SK-N-SH treated with all-trans-retinoic acid at 6 μM for 48 hours (cell line): ENCODE measurements at regions not wholly inside any gene's neighbourhood (a gene's known extent, or its start where the extent isn't known, plus 50 kb on each side); places are given as distances from the start of the nearest gene placed in this dataset.

Source experiments
- BACH2 ChIP-seq: fragments of 250-450 bp; sonication (Bioruptor Pico); IDR thresholded peaks from 2 replicates; pipeline ENCODE4 v1.9.0; 2021; ENCODE audit warnings: mild to moderate bottlenecking, borderline replicate concordance
- CSDC2 ChIP-seq: fragments of 250-450 bp; sonication (Bioruptor Pico); IDR thresholded peaks from 2 replicates; pipeline ENCODE4 v1.5.0; 2020; ENCODE audit warnings: mild to moderate bottlenecking, moderate library complexity
- ESRRG ChIP-seq: fragments of 250-450 bp; sonication (Bioruptor Pico); IDR thresholded peaks from 2 replicates; pipeline ENCODE4 v1.6.1; 2021; ENCODE audit warnings: mild to moderate bottlenecking
- RARB ChIP-seq: fragments of 250-450 bp; sonication (Bioruptor Pico); IDR thresholded peaks from 2 replicates; pipeline ENCODE4 v1.8.0; 2021; ENCODE audit warnings: mild to moderate bottlenecking, moderate library complexity
- SNAI2 ChIP-seq: fragments of 250-450 bp; sonication (Bioruptor Pico); IDR thresholded peaks from 2 replicates; pipeline ENCODE4 v1.5.0; 2020; ENCODE audit warnings: mild to moderate bottlenecking, moderate library complexity
- ZC3H10 ChIP-seq: fragments of 250-450 bp; sonication (Bioruptor Pico); IDR thresholded peaks from 2 replicates; pipeline ENCODE4 v1.5.1; 2021; ENCODE audit warnings: mild to moderate bottlenecking, moderate library complexity
- ZFP3 ChIP-seq: fragments of 250-450 bp; sonication (Bioruptor Pico); IDR thresholded peaks from 2 replicates; pipeline ENCODE4 v1.5.0; 2020; ENCODE audit warnings: mild to moderate bottlenecking, moderate library complexity
- ZNF8 ChIP-seq: fragments of 450-650 bp; formaldehyde crosslinking; IDR thresholded peaks from 2 replicates; pipeline ENCODE4 v1.5.0; 2020; ENCODE audit warnings: mild to moderate bottlenecking, moderate library complexity
- TF ChIP-seq, protein P1 (sequence below): fragments of 250-450 bp; sonication (Bioruptor Pico); IDR thresholded peaks from 2 replicates; pipeline ENCODE4 v1.5.1; 2020; ENCODE audit warnings: low read depth, mild to moderate bottlenecking, moderate library complexity
- TF ChIP-seq, protein P2 (sequence below): fragments of 250-450 bp; sonication (Bioruptor Pico); IDR thresholded peaks from 2 replicates; pipeline ENCODE4 v1.5.0; 2020; ENCODE audit warnings: mild to moderate bottlenecking, moderate library complexity
- TF ChIP-seq, protein P3 (sequence below): fragments of 250-450 bp; sonication (Bioruptor Pico); IDR thresholded peaks from 2 replicates; pipeline ENCODE4 v1.5.1; 2021; ENCODE audit warnings: mild to moderate bottlenecking, moderate library complexity

DNA sequence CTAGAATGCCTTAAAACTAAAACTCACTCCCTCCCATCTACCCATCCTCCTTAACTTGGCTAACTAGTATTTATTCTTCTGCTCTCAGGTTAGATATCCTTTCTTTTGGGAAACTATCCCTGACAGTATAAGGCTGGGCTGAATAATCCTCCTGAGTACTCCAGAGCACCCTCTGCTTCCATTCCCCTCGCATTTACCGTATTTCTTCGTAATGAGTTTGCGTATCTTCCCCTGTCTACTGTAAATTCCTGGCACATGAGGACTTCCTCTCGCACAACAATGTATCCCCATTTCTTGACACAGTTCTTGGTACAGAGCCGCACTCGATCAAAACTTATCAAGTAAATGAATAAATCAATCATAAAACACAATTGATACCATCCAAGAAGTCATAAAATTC lies 82.9 kb upstream of the AKAP13 start:
- TF ChIP-seq CSDC2 (no peak), ZFP3 (CRISPR knock-in tag) (no peak), SNAI2 (CRISPR knock-in tag) (no peak), RARB (no peak), ESRRG (CRISPR knock-in tag) (no peak), ZC3H10 (CRISPR knock-in tag) (no peak), ZNF8 (CRISPR knock-in tag) (no peak), BACH2 (CRISPR knock-in tag) (no peak)
- TF ChIP-seq, protein P1, sequence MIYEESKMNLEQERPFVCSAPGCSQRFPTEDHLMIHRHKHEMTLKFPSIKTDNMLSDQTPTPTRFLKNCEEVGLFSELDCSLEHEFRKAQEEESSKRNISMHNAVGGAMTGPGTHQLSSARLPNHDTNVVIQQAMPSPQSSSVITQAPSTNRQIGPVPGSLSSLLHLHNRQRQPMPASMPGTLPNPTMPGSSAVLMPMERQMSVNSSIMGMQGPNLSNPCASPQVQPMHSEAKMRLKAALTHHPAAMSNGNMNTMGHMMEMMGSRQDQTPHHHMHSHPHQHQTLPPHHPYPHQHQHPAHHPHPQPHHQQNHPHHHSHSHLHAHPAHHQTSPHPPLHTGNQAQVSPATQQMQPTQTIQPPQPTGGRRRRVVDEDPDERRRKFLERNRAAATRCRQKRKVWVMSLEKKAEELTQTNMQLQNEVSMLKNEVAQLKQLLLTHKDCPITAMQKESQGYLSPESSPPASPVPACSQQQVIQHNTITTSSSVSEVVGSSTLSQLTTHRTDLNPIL (CRISPR knock-in tag) = no peak
- TF ChIP-seq, protein P2, sequence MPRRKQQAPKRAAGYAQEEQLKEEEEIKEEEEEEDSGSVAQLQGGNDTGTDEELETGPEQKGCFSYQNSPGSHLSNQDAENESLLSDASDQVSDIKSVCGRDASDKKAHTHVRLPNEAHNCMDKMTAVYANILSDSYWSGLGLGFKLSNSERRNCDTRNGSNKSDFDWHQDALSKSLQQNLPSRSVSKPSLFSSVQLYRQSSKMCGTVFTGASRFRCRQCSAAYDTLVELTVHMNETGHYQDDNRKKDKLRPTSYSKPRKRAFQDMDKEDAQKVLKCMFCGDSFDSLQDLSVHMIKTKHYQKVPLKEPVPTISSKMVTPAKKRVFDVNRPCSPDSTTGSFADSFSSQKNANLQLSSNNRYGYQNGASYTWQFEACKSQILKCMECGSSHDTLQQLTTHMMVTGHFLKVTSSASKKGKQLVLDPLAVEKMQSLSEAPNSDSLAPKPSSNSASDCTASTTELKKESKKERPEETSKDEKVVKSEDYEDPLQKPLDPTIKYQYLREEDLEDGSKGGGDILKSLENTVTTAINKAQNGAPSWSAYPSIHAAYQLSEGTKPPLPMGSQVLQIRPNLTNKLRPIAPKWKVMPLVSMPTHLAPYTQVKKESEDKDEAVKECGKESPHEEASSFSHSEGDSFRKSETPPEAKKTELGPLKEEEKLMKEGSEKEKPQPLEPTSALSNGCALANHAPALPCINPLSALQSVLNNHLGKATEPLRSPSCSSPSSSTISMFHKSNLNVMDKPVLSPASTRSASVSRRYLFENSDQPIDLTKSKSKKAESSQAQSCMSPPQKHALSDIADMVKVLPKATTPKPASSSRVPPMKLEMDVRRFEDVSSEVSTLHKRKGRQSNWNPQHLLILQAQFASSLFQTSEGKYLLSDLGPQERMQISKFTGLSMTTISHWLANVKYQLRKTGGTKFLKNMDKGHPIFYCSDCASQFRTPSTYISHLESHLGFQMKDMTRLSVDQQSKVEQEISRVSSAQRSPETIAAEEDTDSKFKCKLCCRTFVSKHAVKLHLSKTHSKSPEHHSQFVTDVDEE (CRISPR knock-in tag) = no peak
- TF ChIP-seq, protein P3, sequence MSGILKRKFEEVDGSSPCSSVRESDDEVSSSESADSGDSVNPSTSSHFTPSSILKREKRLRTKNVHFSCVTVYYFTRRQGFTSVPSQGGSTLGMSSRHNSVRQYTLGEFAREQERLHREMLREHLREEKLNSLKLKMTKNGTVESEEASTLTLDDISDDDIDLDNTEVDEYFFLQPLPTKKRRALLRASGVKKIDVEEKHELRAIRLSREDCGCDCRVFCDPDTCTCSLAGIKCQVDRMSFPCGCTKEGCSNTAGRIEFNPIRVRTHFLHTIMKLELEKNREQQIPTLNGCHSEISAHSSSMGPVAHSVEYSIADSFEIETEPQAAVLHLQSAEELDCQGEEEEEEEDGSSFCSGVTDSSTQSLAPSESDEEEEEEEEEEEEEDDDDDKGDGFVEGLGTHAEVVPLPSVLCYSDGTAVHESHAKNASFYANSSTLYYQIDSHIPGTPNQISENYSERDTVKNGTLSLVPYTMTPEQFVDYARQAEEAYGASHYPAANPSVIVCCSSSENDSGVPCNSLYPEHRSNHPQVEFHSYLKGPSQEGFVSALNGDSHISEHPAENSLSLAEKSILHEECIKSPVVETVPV (CRISPR knock-in tag) = no peak
